GM21529 (cell line): ENCODE measurements at regions not wholly inside any gene's neighbourhood (a gene's known extent, or its start where the extent isn't known, plus 50 kb on each side); places are given as distances from the start of the nearest gene placed in this dataset.

Experiments used
- ATAC-seq: cut with Tn5 transposase; IDR thresholded peaks from one replicate; pipeline ENCODE4 v1.9.1; 2021; ENCODE audit not compliant: unreplicated experiment

- no peak for ATAC-seq
Measured at GRCh38 chr20:52787216-52787615, 184.9 kb upstream of the TSHZ2 start.

DNA sequence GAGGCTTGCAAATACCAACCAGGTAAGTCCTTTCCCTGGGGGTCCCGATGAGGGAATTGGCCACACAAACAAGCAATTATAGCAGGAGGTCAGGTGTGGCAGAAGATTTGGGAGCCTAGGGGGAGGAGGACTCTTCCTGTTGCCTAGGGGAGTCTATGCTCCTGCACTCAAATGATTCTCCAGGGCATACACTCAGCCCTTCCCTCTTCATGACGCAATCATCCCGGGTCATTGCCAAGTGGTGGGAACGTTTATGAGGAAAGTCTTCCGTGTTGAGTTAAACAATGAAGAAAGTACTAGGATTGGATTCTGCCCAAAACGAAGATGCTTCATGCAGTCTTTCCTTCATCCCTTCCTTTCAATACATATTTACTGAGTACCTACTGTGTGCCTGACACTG lies 186.5 kb upstream of the TSHZ2 start:
- no peak for ATAC-seq

DNA sequence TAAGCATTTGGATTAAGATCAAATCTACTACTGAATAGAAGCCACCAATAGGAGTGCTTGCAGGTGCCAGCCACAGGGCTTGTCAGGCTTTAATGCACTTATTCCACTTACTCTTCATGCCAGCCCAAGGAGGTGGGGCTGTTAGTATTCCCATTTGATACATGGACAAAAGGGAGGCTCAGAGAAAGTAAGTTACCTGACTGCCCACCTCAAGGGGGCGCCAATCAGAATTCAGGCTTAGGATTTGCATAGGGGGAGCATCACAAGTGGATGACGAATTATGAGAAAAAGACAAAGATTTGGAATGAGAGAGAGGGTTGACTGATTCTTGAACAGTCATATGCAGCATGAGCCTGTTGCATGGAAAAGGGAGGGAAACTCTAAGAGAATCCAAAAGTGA lies 188.4 kb upstream of the TSHZ2 start:
- ATAC-seq = no peak

GRCh38 chr20:52780462-52780861 lies 191.7 kb upstream of the TSHZ2 start:
- ATAC-seq = no peak

DNA sequence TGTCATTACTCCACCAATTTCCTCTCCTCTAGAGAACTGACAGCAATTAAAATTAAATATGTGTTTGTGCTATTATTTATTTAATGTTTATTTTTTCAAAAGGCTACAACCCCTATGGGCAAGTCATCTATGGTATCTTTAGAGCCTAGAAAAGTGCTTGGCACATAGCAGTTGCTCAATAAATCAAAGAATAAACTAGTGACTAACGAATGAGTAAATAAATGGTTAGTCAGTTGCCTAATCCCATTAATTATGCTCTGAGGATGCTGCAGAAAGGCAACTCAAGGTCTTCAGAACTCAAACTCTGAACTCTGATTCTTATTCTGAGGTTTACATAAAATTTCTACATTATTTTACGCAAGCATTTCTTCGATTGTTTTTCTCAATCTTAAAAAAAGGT lies 193.0 kb upstream of the TSHZ2 start:
- no peak for ATAC-seq

- ATAC-seq = no peak
Measured at GRCh38 chr20:52777171-52777570, 195.0 kb upstream of the TSHZ2 start.

DNA sequence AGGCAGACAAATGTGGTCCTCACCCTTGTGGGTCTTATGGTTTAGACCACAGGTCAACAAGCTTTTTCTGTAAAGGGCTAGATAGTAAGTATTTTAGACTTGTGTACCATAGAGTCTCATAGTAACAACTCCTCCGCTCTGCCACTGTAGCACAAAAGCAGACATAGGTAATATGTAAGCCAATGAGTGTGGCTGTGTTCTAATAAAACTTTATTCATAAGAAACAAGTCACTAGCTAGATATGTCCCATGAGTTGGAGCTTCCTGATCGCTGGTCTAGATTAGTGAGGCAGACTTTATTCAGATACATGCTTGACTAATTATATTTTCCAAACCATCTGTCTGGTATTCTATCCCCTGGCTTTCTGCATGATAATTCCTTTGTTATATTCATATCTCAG lies 196.4 kb upstream of the TSHZ2 start:
- no peak for ATAC-seq

GRCh38 chr20:52768694-52769093 lies 203.5 kb upstream of the TSHZ2 start:
- ATAC-seq = no peak

- no peak for ATAC-seq
Measured at GRCh38 chr20:52766645-52767435, 205.3 kb upstream of the TSHZ2 start.

GRCh38 chr20:52763321-52763853 lies 208.8 kb upstream of the TSHZ2 start:
- ATAC-seq = no peak

GRCh38 chr20:52761867-52762266 lies 210.3 kb upstream of the TSHZ2 start:
- no peak for ATAC-seq

- ATAC-seq = no peak
Measured at GRCh38 chr20:52760791-52761190, 211.4 kb upstream of the TSHZ2 start.

DNA sequence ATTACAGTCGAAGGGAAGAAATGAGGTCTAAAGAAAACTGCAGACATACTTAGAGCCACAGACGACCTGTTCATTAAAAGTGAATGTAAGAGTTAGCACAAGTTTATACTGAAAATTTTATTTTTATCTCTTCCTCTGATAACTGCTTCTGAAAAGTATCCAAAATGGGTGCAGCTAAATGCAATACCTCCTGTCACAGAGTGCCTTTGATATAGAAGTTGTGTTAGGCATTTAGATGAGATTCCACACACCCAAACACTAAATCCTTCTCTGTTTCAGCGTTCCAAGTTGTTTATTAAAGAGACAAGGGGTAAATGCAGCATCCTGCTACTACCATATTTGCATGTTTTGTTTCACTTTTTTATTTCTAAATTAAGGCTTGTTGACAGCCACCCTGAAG lies 214.7 kb upstream of the TSHZ2 start:
- ATAC-seq = no peak

DNA sequence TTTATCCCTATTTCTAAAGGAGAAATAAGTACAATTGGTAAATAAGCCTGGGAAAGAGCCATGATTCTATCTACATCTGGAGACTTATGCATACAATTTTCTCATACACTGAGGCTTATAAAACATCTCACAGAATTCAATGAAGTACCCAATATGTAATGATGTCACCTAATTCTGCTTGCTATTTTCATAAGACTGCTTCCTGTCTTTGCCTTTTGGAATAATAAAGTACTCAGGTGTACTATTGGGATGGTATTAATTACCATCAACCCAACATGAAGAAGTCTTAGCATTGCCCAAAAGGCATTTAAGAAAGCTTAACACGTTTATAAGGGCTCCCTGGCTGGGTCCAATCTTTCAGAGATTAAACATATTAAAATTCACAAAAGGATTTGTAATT lies 216.4 kb upstream of the TSHZ2 start:
- ATAC-seq = no peak

- ATAC-seq = no peak
Measured at GRCh38 chr20:52754366-52754765, 217.8 kb upstream of the TSHZ2 start.

DNA sequence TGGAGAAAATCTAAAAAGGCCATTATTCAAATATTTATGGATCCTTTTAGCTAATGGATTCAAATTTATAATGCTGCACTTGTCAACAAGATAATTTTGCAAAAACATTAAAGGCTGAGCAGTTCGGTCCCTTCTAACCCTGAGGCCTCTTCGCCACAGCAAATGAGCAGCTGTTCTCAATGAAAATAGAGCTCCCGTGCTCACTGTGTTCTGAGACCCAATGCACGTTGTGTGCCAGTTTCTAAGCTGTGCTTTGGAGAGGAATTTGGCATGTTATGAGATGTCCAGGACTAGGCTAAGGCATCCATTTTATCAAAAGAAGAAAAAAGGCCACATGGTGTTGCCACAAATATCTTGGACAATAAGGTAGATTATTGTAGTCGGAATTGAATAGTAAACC lies 220.1 kb upstream of the TSHZ2 start:
- ATAC-seq = no peak

GRCh38 chr20:52751571-52751970 lies 220.6 kb upstream of the TSHZ2 start:
- no peak for ATAC-seq

DNA sequence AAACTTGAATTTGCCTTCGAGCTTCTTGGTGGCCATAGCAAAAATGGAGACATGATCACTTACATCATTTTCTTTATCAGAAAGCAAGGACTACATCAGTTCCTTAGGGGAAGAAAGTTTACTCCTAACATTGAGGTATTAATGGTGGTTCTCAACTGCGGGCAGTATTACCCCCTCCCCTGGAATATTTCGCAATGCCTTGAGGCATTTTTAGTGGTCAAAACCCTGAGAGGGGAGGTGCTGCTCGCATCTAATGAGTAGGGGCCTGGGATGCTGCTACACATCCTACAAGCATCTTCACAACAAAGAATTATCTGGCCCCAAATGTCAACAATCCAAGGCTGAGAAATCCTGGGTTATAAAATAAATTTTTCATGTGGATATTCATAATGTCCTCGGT lies 222.2 kb upstream of the TSHZ2 start:
- ATAC-seq = no peak

DNA sequence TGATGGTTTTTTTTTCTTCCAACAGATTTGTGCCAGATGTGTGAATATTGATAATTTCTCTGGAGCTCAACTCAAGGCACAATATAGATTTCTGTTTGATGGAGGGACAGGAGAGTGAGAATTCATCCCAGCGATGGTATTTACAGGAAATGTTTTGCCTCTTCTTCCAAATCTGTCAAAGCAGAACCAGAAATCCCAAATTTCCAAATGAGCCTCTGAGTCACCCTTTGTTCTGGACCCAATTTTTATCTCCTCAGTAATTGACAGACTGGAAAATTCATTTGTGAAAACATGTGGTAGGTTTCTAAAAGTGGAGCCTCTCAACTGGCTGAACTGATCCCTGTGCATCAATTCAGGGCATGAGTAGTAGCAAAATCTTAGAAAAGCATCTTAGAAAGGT lies 223.2 kb upstream of the TSHZ2 start:
- no peak for ATAC-seq

GRCh38 chr20:52748285-52748932 lies 223.7 kb upstream of the TSHZ2 start:
- no peak for ATAC-seq

DNA sequence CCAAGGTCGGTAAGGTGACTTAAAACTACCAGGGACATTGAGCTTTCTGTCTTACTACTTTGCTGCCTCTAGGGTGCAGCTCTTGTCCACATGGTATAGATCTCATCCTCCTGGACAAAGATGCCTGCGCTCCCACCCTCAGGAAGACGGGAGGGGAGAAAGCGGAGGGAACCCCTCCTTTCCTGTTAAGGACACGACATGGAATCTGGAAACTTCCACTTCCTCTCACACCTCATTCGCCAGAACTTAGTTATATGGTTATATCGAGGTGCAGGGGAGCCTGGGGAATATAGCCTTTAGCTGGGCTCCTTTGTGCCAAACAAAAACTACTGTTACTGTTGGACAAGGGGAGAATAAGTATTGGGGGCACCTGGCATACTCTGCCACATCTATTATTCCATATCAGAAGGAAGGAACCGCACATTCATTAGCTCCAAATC lies 224.3 kb upstream of the TSHZ2 start:
- ATAC-seq = no peak

DNA sequence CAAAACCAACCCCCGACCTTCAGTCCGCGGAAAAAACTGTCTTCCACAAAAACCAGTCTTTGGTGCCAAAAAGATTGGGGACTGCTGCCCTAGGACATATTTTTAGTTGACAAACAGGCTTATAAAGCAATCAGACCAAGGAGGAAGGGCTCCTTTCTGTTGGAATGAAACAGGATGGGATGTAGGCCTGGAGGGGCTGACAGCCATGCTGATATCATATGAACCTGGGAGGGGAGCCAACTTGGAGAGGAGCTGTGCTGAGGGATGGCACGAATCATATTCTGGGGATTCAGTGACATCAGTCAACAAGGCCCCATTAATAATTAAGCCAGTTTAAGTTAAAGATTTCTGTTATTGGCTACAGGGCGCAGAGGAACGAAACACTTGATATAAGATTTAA lies 225.4 kb upstream of the TSHZ2 start:
- ATAC-seq = no peak
